GM19468 (cell line): ENCODE measurements at regions not wholly inside any gene's neighbourhood (a gene's known extent, or its start where the extent isn't known, plus 50 kb on each side); places are given as distances from the start of the nearest gene placed in this dataset.
"Not testable (repeated sequence)": the region's sequence is repeated elsewhere in the genome, so short reads cannot be mapped to it uniquely, and the experiment has no call there.

Experiments used
- ATAC-seq: cut with Tn5 transposase; IDR thresholded peaks from one replicate; pipeline ENCODE4 v1.9.1; 2021; ENCODE audit warnings: mild to moderate bottlenecking, moderate library complexity, moderate number of reproducible peaks; ENCODE audit not compliant: unreplicated experiment; ENCODE audit errors: extremely low read depth

DNA sequence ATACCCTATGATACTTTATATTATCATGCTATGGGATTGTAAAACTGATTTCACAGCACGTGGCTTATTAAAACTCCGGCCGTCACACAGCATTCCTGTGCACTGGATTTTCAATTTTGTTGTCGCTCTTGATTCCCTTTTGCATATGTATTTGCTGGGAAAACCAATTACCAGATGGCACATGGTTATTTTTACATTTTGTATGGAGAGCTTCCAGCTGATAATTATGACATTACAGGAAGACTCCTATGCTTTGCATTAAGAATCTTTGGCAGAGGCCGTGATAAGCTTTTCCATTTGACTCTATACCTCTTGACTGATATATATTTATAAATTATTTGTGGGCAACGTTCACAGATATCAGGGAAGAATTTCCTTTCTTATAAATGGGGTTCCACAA, 381.2 kb upstream of the RORB start:
- no peak for ATAC-seq

DNA sequence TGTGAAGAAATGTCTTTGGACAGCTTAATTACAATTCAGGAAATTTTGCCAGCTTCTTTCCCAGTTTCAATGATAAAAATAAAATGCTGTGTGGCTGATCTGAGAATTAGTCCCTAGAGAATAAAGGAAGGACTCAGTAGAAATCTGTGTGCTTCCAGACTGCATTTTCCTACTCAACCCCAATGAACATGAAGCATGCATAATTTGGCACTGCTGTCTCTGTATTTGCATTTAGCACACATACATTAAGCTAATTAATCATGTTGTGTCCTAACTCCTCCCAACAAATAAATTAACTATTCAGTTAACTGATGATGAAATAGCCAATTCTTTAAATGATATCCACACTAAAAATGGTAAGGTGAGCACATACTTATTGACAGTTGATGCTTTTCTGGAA, 380.0 kb upstream of the RORB start:
- no peak for ATAC-seq

DNA sequence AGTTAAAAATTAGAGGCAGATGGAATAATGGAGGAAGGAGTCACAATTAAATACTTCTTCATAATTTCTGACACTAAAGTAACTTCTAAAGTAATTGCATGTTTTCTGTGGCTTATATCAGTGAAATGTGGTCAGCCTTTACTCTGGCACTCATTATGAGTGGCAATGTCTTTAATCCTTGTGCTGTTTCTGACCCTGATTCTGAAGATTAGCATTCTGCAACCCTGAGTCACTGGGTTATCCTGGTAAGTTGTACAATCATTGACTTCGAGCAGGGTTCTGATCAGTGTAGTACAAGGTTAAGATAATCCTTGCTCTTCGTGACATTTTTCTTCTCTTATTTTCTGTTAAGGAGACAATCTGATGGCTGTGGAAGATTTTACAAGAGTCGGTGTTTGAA, 379.4 kb upstream of the RORB start:
- no peak for ATAC-seq

DNA sequence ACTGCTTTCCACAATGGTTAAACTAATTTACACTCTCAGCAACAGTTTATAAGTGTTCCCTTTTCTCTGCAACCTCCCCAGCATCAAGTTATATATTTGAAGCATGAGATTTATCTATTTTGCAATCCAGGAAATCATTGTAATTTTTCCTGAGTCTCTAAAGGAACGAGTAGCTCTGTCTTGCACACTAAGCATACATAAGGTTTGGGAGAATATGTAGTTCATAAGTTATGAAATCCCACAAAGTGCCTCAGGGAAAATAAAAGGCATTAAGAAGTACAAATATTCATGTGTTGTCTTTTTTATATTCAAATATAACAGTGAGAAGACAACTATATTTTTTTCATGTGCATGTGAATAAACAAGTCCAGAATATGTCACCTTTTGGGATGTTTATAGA, 377.1 kb upstream of the RORB start:
- no peak for ATAC-seq

DNA sequence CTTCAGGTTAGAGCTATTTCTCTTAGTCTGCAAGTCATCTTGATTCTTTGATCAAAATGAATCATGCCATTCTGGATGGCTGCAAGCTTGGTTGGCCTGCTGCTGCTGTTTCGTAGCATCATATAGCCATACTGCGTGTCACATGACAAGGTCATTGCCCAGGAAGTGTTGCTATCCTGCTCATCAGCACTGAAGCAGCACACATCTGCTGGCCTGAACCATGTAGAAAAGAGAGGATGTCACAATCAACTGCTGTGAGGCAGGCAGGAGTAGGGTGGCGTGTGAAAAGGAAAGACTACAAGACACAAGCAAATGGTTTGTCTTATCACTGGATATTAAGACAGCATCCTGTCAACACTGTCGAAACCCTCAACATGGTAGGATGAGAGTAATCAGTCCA, 376.7 kb upstream of the RORB start:
- ATAC-seq, result no peak

DNA sequence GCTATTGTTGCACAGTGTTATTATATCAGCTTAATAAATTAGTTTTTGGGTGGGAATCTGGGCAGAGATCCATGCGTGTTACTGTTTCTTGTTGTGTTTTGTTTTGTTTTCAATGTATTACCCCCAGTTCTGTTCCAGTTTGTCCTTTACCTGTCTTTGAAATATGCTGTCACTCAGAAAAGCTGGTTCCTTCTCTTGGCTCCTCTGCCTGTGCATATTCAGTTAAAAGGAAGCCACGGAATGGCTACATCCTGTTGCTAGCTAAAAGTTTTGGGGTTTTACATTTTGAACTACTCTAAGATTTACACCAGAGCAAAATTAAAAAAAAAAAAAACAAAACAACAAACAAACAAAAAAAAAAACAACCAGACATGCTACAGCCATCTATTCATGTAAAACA, 374.9 kb upstream of the RORB start:
- no peak for ATAC-seq

DNA sequence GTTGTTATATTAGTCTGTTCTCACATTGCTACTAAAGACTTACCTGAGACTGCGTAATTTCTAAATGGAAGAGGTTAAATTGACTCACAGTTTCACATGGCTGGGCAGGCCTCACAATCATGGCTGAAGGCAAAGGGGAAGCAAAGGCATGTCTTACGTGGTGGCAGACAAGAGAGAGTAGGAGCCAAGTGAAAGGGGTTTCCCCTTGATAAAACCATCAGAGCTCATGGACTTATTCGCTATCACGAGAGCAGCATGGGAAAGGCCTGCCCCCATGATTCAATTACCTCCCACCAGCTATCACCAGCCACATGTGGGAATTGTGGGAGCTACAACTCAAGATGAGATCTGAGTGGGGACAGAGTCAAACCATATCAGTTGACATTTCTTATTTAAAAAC, 374.5 kb upstream of the RORB start:
- no peak for ATAC-seq

DNA sequence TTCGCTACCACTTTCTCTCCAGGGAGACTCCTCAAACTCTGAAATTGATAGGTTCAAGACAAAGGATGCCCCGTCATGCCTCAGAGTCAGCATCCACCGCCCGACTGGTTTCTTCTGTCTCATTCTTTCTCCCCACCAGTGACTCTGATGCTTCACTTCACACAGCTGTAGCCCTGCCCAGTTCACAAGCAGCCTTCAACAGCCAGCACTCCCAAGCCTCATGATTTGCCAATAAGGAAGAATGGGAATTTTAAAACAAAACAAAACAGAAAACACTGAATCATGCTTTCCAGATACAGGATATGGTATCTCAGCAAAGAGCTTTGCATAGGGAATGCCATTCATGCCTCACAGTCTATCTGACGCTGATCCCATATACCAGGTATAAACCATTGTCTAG, 371.2 kb upstream of the RORB start:
- no peak for ATAC-seq

DNA sequence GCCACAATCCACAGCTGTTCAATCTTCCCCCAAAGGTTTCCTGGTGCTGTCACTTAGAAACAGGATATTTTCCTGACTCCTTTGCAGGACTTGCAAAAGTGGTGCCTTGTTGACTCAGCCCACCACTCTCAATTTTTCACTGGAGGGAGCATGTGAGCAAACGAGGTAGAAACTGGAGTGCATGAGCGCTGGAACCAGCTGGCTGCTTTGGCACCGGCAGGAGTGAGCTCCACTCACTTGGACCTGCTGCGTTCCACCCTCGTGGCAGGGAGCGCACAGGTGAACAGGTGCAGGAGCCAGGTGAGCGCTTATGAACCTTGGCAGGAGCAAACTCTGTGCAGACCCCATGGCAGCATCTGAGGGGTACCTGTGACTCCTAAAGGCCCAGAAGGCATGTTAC, 364.1 kb upstream of the RORB start:
- no peak for ATAC-seq

DNA sequence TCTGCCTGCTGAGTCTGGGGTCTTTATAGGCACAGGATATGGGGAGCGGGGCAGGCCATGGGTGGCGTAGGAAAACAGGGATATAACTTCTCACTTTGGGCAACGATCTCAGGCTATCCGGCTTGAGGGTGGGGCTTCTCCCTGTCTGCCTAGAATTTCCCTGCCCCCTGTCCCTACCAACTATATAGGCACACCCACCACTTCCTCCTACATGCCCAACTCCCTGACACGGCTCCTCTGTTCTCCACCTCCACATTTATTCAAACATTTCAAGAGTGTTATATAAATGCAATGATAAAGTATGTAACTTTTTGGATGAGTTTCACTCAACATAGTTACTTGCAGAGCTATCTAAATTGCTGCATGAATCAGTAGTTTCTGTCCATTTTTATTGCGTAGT, 363.2 kb upstream of the RORB start:
- ATAC-seq, result no peak

DNA sequence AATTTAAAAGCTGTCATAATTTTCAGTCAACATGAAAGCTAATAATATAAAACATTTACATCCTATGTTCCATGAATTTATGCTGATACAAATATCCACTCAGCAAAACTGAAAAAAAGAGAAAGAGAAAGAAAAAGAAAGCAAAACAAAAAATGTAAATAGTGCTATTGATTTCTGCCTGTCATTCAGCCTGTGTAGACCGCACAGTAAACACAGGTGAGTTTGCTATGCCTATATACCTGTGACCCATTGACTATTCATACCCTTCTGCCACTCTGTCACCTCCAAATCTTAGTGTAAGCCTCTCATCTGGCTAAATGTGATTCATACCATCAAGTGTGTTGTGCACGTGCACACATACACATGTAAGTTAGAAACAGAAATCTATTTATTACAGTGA, 359.0 kb upstream of the RORB start:
- ATAC-seq, result no peak

DNA sequence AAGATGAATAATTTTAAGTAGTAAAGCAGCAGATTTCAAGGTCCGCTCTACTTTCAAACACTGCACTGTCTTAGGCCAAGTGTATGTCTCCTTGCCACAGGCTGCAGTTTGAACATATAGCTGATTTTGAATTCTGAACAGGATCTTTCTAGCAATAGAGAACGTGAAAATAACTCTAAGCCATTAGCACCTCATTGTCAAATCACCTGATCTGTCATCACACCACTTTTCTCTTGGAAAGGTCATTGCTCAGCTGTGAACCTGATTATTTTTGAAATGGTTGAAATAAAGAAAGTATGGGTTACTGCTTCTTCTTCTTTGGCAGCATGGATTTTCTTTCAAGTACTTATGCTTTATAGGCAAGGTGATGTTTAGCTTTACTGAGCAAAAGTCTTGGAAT, 357.0 kb upstream of the RORB start:
- ATAC-seq, result no peak

DNA sequence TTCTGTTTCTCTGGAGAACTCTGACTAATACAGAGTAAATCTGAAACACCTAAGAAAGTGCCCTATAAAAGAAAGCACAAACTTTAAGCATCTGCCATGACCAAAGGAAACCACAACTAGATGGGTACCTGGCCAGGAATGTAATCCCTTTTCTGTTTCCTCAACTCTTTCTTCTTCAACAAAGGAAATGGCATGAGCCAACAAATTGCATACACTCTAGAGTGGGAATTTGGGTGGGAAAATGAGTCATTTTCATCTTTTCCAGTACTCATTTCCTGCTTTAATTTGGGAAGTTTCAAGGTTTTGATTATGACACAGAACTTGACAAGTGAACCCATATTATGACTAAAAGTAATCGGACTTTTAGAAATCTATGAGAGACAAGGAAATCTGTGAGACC, 349.2 kb upstream of the RORB start:
- no peak for ATAC-seq

DNA sequence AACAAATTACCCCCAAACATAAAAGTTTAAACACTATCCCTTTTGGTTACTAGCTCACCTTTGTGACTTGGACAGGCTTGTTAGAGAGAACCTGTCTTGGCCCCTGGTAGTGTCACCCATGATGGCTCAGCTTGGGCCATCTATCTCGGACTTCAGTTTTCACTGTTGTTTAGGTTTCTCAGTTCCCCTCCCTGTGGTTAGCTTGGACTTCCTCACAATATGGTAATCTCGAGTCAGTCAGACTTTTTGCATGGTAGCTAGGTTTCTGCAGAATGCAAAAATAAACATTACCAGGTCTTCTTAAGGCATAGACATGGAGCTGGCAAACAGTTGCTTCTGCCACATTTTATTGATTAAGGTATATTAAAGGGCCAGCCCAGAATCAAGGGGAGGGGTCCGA, 324.3 kb upstream of the RORB start:
- peak; percentile 92 for ATAC-seq

DNA sequence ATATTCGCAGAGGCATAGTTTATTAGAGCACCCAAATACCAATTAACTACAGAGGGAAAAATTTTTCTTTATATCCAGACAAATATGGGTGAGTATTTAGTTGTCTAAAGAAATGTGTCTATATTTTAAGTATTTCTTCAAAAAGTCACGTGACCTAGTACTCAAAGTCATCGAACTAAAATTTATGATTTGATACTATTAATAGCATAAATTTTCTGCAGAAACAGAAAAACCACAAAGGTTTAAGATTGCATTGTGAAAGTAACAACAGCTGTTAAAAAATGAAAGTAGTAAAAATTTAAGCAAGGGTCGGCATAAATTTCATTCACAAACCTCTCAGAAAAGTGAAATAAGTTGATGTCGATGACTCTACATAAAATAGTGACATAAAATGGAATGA, 323.9 kb upstream of the RORB start:
- no peak for ATAC-seq

DNA sequence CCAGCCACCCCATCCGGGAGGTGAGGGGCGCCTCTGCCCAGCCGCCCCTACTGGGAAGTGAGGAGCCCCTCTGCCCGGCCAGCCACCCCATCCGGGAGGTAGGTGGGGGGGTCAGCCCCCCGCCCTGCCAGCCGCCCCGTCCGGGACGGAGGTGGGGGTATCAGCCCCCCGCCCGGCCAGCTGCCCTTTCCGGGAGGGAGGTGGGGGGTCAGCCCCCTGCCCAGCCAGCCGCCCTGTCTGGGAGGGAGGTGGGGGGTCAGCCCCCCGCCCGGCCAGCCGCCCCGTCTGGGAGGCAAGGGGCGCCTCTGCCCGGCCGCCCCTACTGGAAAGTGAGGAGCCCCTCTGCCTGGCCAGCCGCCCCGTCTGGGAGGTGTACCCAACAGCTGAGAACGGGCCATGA, 299.4 kb upstream of the RORB start:
- ATAC-seq, result not testable (repeated sequence)

DNA sequence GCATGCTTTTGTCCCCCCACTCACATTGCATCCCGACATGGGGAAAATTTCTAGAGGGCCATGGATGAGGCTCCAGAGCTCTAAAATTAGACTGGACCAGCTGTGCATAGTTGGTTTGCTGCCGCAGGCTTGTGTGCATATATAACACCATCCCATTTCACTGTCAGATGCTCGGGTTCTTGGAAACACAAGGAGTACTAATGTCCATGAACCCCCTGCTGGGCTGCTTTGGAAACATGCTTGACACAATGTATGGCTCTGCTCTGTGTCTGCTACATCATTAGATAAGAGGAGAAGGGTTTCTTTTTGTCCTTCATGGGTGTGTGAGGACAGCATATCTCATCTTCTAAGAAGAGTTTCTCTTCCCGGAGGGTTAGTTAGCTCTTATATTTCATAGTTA, 292.1 kb upstream of the RORB start:
- no peak for ATAC-seq

DNA sequence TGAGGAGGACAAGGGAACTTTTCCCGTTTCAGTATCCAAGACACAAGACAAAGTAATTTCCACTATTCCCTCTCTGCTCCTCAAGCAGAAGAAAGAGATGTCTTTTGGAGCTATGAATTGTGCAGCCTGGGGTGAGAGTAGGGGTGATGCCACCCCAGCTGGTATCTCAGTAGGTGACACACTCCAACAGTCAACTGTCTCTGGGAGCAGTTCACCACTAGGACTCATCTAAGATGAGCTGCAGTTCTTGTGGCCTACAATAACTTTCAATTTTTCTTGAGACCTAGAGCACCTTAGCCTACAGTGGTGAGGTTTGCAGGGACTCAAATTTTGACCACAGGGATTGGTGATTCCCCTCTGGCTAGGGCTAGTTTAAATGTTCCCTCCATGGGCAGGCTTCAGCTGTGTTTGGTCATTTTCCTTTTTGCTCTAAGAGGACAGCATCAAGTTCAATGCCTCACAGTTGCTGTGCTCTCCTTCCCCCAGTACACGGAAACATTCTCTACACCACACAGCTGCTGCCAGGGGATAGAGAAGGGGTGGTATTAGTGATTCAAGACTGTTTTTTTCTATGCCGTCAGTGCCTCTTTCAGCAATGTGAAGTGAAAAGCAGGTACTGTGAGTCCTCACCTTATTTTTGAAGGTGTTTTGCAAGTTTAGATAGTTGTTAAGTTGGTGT, 278.6 kb upstream of the RORB start:
- ATAC-seq, result no peak

DNA sequence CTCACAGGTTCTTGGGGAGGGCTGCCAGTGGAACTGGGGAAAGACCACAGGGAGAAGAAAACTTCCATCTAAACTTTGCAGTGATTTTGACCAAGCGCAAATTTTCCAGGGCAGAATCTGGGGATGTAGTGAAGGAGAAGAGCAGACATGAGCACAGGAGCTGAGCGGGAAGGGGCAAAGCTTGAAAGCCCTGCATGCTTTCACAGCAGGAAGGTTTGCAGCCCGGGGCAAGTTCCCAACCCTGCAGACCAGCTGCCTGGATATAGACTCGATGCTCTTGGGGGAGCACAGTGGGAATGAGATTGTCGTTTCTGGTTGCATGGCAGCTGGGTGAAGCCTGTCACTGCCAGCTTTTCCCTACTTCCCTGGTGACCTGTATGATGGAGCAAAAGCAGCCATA, 276.8 kb upstream of the RORB start:
- ATAC-seq, result no peak

DNA sequence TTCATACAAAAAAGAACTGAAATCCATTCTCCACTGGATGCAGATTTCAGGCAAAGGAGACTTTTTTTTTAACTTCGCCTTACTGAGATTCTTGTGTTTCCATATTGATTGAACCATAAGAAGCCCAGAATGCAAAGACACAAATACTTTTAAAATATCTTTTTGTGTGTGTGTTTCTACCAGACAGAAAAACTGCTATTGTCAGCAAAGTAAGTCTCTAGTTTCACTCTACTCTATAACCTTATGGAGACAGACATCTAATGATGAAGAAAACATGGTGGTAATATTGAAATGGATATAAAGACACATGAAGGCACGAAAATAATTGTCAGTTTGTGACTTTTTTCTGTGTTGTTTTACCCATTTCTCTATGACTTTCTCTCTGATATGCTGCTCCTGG, 260.3 kb upstream of the RORB start:
- ATAC-seq, result no peak

DNA sequence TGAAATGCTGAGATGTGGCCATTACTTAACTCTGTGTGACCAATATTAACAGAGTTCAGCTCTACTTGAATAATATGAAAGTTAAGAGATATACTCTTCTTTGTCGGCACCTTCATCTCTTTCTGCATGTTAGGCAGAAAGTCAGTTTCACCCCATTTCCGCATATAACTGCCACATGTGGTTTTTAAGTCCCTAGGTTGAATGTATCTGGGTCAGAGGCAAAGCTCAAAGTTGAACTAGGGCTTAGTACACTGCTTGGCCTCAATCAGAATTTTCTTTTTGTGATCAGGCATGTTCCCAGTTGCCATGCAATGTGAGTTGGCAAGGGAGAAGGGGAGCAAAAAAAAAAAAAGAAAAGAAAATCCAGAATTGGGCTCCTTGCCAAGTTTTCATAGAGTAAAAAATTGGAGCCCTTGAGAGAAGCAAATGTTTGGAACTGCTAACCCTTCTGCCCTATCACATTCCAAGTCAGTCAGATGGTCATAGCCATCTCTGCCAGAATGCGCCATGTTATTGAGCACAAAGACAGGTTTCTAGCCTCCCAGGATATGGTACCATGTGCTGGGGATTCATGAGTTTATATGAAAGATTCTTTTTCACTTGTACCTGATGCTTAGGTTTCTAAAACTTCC, 251.2 kb upstream of the RORB start:
- no peak for ATAC-seq

DNA sequence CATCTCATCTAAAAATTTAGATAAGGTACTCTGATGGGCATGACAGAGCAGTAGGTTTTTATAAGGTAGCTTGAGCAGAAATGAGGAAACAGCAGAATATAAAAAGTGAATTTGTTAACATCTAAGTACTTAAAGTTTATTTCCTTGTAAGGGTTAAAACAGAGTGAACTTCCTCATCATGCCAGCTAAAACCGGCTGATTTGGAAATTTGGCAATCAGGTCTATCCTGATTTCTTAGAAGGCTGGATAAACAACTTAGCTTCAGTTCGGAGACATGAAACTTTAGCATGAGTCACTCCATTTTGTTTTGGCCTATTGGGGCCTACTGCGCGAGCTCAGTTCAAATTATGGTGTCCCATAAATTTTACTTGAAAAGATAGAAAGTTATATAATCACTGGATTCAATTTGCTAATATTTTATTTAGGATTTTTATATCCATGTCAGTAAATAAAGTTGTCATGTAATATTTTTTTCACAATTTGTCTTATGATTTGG, 241.6 kb upstream of the RORB start:
- ATAC-seq, result no peak
